Bronchial epithelial cell (primary cell): ENCODE measurements at regions not wholly inside any gene's neighbourhood (a gene's known extent, or its start where the extent isn't known, plus 50 kb on each side); places are given as distances from the start of the nearest gene placed in this dataset.
A peak's percentile ranks its signal among the peaks of the same experiment; 100 is the strongest.

Source experiments
- DNase-seq: peaks from one replicate; pipeline ENCODE4 v3.0.0-alpha.2; 2010; ENCODE audit warnings: low read depth
- FAIRE-seq: peaks from 2 replicates; lab custom pipeline; 2011; peaks lifted over from hg19 to GRCh38; lab: Jason Lieb, UNC
- H3K27me3 ChIP-seq: 2 replicates; pipeline ENCODE4 v1.5.1; 2011; ENCODE audit warnings: low read length; ENCODE audit not compliant: control insufficient read depth, insufficient read depth
- H3K36me3 ChIP-seq: 2 replicates; pipeline ENCODE4 v1.5.1; 2011; ENCODE audit warnings: low read length; ENCODE audit not compliant: control insufficient read depth, insufficient read depth
- H3K4me3 ChIP-seq: 2 replicates; pipeline ENCODE4 v1.5.1; 2011; ENCODE audit warnings: mild to moderate bottlenecking, low read depth, low read length, control low read depth
- CTCF ChIP-seq: IDR thresholded peaks from 2 replicates; pipeline ENCODE4 v1.5.1; 2011; ENCODE audit warnings: mild to moderate bottlenecking, moderate library complexity, low read length, control low read depth, inconsistent platforms; ENCODE audit not compliant: insufficient read depth, severe bottlenecking

DNA sequence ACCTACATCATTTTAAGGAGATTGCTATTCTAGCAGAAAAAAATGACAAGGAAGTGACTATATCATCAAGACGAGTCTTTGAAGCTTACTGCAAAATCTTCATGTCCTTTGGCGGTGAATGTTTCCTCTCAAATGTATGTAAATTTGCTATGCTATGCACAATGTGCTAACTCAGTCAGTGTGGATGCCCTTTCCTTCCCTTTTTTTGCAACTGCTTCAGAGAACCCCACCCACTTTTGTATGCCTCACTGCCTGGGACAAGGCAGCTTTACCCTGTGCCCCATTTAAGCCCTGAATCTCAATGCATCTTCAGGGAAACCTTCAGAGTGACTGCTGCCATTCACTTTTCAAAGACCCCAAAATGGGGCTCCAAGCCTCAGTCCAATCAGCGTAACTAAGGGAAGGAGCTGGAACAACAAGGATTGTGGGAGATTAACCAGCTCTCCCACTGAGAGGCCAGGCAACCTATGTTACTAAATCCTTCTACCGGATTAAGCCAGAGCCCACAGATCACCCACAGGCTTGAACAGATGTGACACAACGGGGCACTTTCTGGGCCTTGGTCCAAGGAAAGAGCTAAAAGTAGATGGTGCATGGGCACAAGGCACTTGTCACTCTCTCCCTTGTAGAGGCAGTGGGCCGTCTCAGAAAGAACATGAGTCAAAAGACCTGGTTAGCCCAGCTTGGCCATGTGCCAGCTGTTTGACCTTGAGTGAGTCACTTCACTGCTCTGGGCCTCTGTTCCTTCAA lies 154.4 kb downstream of the PLPP3 start:
- FAIRE-seq (no peak), DNase-seq (peak; percentile 49)
- TF ChIP-seq CTCF: no peak
- no peak overlapping the region for H3K4me3 ChIP-seq
- no peaks in the 10 kb centered on the region for H3K36me3 ChIP-seq
- no peaks in the 10 kb centered on the region for H3K27me3 ChIP-seq

GRCh38 chr1:56423716-56424115 lies 155.6 kb downstream of the PLPP3 start:
- DNase-seq (no peak), FAIRE-seq (peak; percentile 70)
- H3K4me3 ChIP-seq: no peak overlapping the region
- H3K27me3 ChIP-seq: no peaks in the 10 kb centered on the region
- H3K36me3 ChIP-seq: no peaks in the 10 kb centered on the region
- no peak for TF ChIP-seq CTCF

GRCh38 chr1:56418151-56418631 lies 161.2 kb downstream of the PLPP3 start:
- Histone ChIP-seq H3K4me3 (no peak overlapping the region), H3K27me3 (peaks cover 12% of the 10 kb centered on the region), H3K36me3 (no peaks in the 10 kb centered on the region)
- DNase-seq (no peak), FAIRE-seq (no peak)
- TF ChIP-seq CTCF: no peak

DNA sequence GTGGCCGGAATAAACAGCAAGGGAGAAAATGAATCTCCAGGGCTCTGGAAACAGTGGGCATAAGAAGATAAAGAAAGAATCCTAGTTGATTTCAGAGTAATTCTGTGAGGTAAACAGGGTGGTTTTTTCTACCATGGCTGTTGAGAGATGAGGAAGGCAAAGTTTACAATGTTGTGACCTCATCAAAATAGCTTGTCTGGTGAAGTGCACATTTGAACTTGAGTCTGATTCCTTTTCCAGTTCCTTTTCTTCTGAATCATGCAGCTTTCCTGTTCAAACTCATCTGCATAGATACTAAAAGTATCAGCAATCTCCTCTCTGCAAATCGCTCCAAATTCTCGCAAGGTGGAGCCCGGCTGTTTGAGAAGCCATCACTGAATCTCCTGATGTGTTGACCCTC lies 161.7 kb downstream of the PLPP3 start:
- no peaks in the 10 kb centered on the region for H3K36me3 ChIP-seq
- no peak overlapping the region for H3K4me3 ChIP-seq
- TF ChIP-seq CTCF: no peak
- DNase-seq: peak; percentile 54
- peaks cover 12% of the 10 kb centered on the region for H3K27me3 ChIP-seq
- peak; percentile 43 for FAIRE-seq

DNA sequence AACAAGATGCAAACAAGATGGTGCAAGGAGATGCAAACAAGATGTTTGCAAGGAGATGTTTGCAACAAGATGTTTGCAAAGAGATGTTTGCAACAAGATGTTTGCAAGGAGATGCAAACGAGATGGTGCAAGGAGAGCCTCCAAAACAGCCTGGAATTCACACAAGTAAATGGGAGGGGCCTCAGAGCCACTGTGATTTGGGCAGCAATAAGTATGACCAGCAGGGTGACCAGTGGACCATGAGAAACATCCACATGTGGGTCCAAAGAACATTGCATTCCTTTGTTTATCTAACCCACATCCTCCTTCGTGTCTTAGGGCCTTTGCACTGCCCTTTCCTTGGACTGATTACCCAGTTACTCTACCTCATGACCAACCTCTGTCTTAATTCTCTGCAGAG lies 162.9 kb downstream of the PLPP3 start:
- H3K36me3 ChIP-seq: no peaks in the 10 kb centered on the region

More for the DNA sequence above, 162.9 kb downstream of the PLPP3 start:
- no peak for DNase-seq
- FAIRE-seq: no peak
- no peak overlapping the region for H3K4me3 ChIP-seq
- peaks cover 12% of the 10 kb centered on the region for H3K27me3 ChIP-seq
- TF ChIP-seq CTCF: no peak
